IMR-90 (cell line): ENCODE measurements at regions not wholly inside any gene's neighbourhood (a gene's known extent, or its start where the extent isn't known, plus 50 kb on each side); places are given as distances from the start of the nearest gene placed in this dataset.

Experiments
- ATAC-seq: fragments of 200-7000 bp; cut with Tn5 transposase; 2 replicates; pipeline ENCODE4 v1.9.1; 2020; ENCODE audit warnings: low read depth, mild to moderate bottlenecking, moderate library complexity
- BruUV-seq: library from RNA; stranded (reverse); fragments of 400-500 nt; replicated peaks from 2 replicates; lab custom pipeline; 2021; lab: Mats Ljungman, UMichigan
- CTCF ChIA-PET: fragments of 300-600 bp; formaldehyde crosslinking; extraction: SDS; loops from one replicate; lab custom pipeline; 2021; ENCODE audit warnings: antibody characterized with exemption; lab: Yijun Ruan, JAX
- POLR2A ChIA-PET: fragments of 300-600 bp; sonication (Branson Sonifier 250); formaldehyde crosslinking; loops from one replicate; lab custom pipeline; 2022; ENCODE audit warnings: antibody characterized with exemption; ENCODE audit not compliant: unreplicated experiment; lab: Charles Lee
- DNase-seq: peaks from one replicate; pipeline ENCODE4 v3.0.0; 2013
- H2AFZ ChIP-seq: replicated peaks from 2 replicates; pipeline ENCODE3; 2013; ENCODE audit warnings: low read length, mild to moderate bottlenecking; ENCODE audit not compliant: poor library complexity
- H2AK5ac ChIP-seq: 2 replicates; pipeline ENCODE4 v1.6.1; 2013; ENCODE audit warnings: low read depth, low read length, inconsistent platforms
- H2AK9ac ChIP-seq: replicated peaks from 2 replicates; pipeline ENCODE3; 2013; ENCODE audit warnings: mild to moderate bottlenecking, low read depth, low read length, moderate library complexity; ENCODE audit not compliant: poor library complexity
- H2BK120ac ChIP-seq: 2 replicates; pipeline ENCODE4 v1.6.1; 2013; ENCODE audit warnings: low read depth, low read length, inconsistent platforms
- H2BK15ac ChIP-seq: 3 replicates; pipeline ENCODE4 v1.6.1; 2013; ENCODE audit warnings: low read depth, low read length, inconsistent platforms
- H2BK20ac ChIP-seq: 2 replicates; pipeline ENCODE4 v1.6.1; 2013; ENCODE audit warnings: low read depth, mild to moderate bottlenecking, inconsistent platforms, low read length, moderate library complexity
- H2BK5ac ChIP-seq: 2 replicates; pipeline ENCODE4 v1.6.1; 2013; ENCODE audit warnings: mild to moderate bottlenecking, low read depth, low read length, inconsistent platforms; ENCODE audit not compliant: poor library complexity, severe bottlenecking
- H3K14ac ChIP-seq: replicated peaks from 2 replicates; pipeline ENCODE4 v1.6.1; 2013; ENCODE audit warnings: low read depth, low read length, inconsistent platforms
- H3K18ac ChIP-seq: 2 replicates; pipeline ENCODE4 v1.6.1; 2013; ENCODE audit warnings: low read depth, low read length, control low read depth
- H3K23ac ChIP-seq: 2 replicates; pipeline ENCODE4 v1.6.1; 2013; ENCODE audit warnings: low read depth, low read length, inconsistent platforms
- H3K27ac ChIP-seq: 2 replicates; pipeline ENCODE4 v1.5.1; 2013; ENCODE audit warnings: mild to moderate bottlenecking, control low read depth, low read length; ENCODE audit not compliant: insufficient read depth
- H3K27me3 ChIP-seq: 2 replicates; pipeline ENCODE4 v1.6.1; 2013; ENCODE audit warnings: low read length; ENCODE audit not compliant: control insufficient read depth, insufficient read depth
- H3K36me3 ChIP-seq: 2 replicates; pipeline ENCODE4 v1.6.1; 2013; ENCODE audit warnings: low read length, mixed read lengths; ENCODE audit not compliant: control insufficient read depth, insufficient read depth
- H3K4ac ChIP-seq: 2 replicates; pipeline ENCODE4 v1.6.1; 2013; ENCODE audit warnings: low read depth, low read length, inconsistent platforms
- H3K4me1 ChIP-seq: 2 replicates; pipeline ENCODE4 v1.6.1; 2013; ENCODE audit warnings: low read length, mixed read lengths; ENCODE audit not compliant: control insufficient read depth, insufficient read depth
- H3K4me2 ChIP-seq: 2 replicates; pipeline ENCODE4 v1.6.1; 2013; ENCODE audit warnings: low read depth, mild to moderate bottlenecking, control low read depth, low read length, moderate library complexity
- H3K4me3 ChIP-seq: 2 replicates; pipeline ENCODE4 v1.5.1; 2013; ENCODE audit warnings: low read depth, mild to moderate bottlenecking, control low read depth, low read length, moderate library complexity; ENCODE audit not compliant: insufficient read depth
- H3K56ac ChIP-seq: 2 replicates; pipeline ENCODE4 v1.6.1; 2013; ENCODE audit warnings: low read length, inconsistent platforms; ENCODE audit not compliant: insufficient read depth; ENCODE audit errors: extremely low read depth
- H3K79me1 ChIP-seq, 2 experiments: 2 replicates each; pipeline ENCODE4 v1.6.1; 2013; ENCODE audit warnings: low read length in 2 of 2, inconsistent platforms in 1 of 2, low read depth in 1 of 2
- H3K9ac ChIP-seq: 2 replicates; pipeline ENCODE4 v1.6.1; 2013; ENCODE audit warnings: low read depth, low read length, control low read depth
- H3K9me1 ChIP-seq: 2 replicates; pipeline ENCODE4 v1.6.1; 2013; ENCODE audit warnings: low read length, inconsistent platforms; ENCODE audit not compliant: insufficient read depth
- H3K9me3 ChIP-seq: 2 replicates; pipeline ENCODE4 v1.6.1; 2013; ENCODE audit warnings: low read length; ENCODE audit not compliant: control insufficient read depth, insufficient read depth
- H4K20me1 ChIP-seq: 2 replicates; pipeline ENCODE4 v1.6.1; 2013; ENCODE audit warnings: low read length, inconsistent platforms; ENCODE audit not compliant: insufficient read depth
- H4K5ac ChIP-seq: 2 replicates; pipeline ENCODE4 v1.6.1; 2013; ENCODE audit warnings: mild to moderate bottlenecking, low read depth, low read length, control low read depth
- H4K8ac ChIP-seq, 2 experiments: 2 replicates each; pipeline ENCODE4 v1.6.1; 2013; ENCODE audit warnings: low read depth in 2 of 2, low read length in 2 of 2, control low read depth in 1 of 2, inconsistent platforms in 1 of 2
- H4K91ac ChIP-seq: 2 replicates; pipeline ENCODE4 v1.6.1; 2013; ENCODE audit warnings: low read depth, low read length, inconsistent platforms; ENCODE audit not compliant: insufficient read depth
- BHLHE40 ChIP-seq: fragments of 150-350 bp; IDR thresholded peaks from 2 replicates; pipeline ENCODE4 v1.6.1; 2016; ENCODE audit warnings: mild to moderate bottlenecking, low read depth, low read length
- CEBPB ChIP-seq: IDR thresholded peaks from 2 replicates; pipeline ENCODE4 v1.6.1; 2012; ENCODE audit warnings: low read depth, low read length, improper control_type of control experiment
- CHD1 ChIP-seq: IDR thresholded peaks from 2 replicates; pipeline ENCODE4 v1.6.1; 2012; ENCODE audit warnings: low read depth, low read length, improper control_type of control experiment
- FOS ChIP-seq: fragments of 150-350 bp; IDR thresholded peaks from 2 replicates; pipeline ENCODE4 v1.6.1; 2016; ENCODE audit warnings: low read depth, low read length
- MAZ ChIP-seq: IDR thresholded peaks from 2 replicates; pipeline ENCODE4 v1.6.1; 2012; ENCODE audit warnings: low read depth, mild to moderate bottlenecking, low read length, improper control_type of control experiment, moderate library complexity, borderline replicate concordance
- MXI1 ChIP-seq: IDR thresholded peaks from 2 replicates; pipeline ENCODE4 v1.6.1; 2012; ENCODE audit warnings: low read depth, mild to moderate bottlenecking, low read length, moderate library complexity, borderline replicate concordance
- NFE2L2 ChIP-seq: fragments of 150-350 bp; IDR thresholded peaks from 2 replicates; pipeline ENCODE4 v1.6.1; 2016; ENCODE audit warnings: low read depth, mild to moderate bottlenecking, low read length
- POLR2A ChIP-seq: IDR thresholded peaks from 2 replicates; pipeline ENCODE4 v1.6.1; 2012; ENCODE audit warnings: mild to moderate bottlenecking, low read depth, low read length
- RFX5 ChIP-seq: IDR thresholded peaks from 2 replicates; pipeline ENCODE4 v1.8.0; 2012; ENCODE audit warnings: low read depth, mild to moderate bottlenecking, low read length, moderate library complexity
- SMC3 ChIP-seq: fragments of 150-350 bp; IDR thresholded peaks from 2 replicates; pipeline ENCODE4 v1.6.1; 2016; ENCODE audit warnings: low read depth, mild to moderate bottlenecking, antibody characterized with exemption, low read length, moderate library complexity
- WGBS, 2 experiments: methylation state at CpG; one replicate each; pipeline versions ENCODE4 v1.1.5 to v1.1.7; 2013; ENCODE audit warnings: missing lambda C conversion rate in 2 of 2; ENCODE audit not compliant: insufficient read length in 1 of 2; ENCODE audit errors: extremely low coverage in 2 of 2; 5-methylcytosine and 5-hydroxymethylcytosine counted together
- dilution Hi-C: fragments of 300-500 bp; cut with HindIII; formaldehyde crosslinking; loops from one replicate; pipeline ENCODE4 v1.14.3; 2018; ENCODE audit warnings: low sequenced_read_pairs; ENCODE audit not compliant: unreplicated experiment
- in situ Hi-C: fragments of 300-500 bp; cut with MboI; formaldehyde crosslinking; loops from 3 replicates; pipeline ENCODE4 v1.14.3; 2019; ENCODE audit warnings: low sequenced_read_pairs, inconsistent platforms, mixed read lengths
- intact Hi-C: fragments of 100-400 bp; cut with micrococcal nuclease; formaldehyde crosslinking; loops from 2 replicates; pipeline ENCODE4 v1.10.0; 2022
- TF ChIP-seq, protein P1 (sequence below): fragments of 150-350 bp; IDR thresholded peaks from 2 replicates; pipeline ENCODE4 v1.6.1; 2017; ENCODE audit warnings: mild to moderate bottlenecking, antibody characterized with exemption, low read length, low read depth

- Histone ChIP-seq H4K8ac (no peak overlapping the region), H3K9me3 (peaks cover 14% of the 10 kb centered on the region), H2AK5ac (no peak overlapping the region), H4K20me1 (no peaks in the 10 kb centered on the region), H3K4me3 (no peak overlapping the region), H3K9me1 (no peaks in the 10 kb centered on the region), H3K14ac (no peak overlapping the region), H3K79me1 (no peaks in the 10 kb centered on the region), H2BK120ac (no peak overlapping the region), H4K5ac (no peak overlapping the region), H3K27me3 (no peaks in the 10 kb centered on the region), H2AFZ (no peak overlapping the region), H3K4me2 (no peak overlapping the region), H4K91ac (no peak overlapping the region), H3K27ac (no peak overlapping the region), H3K36me3 (no peaks in the 10 kb centered on the region), H2BK15ac (no peak overlapping the region), H2BK5ac (no peak overlapping the region), H2BK20ac (no peak overlapping the region), H3K56ac (no peak overlapping the region), H3K4ac (no peak overlapping the region), H3K9ac (no peak overlapping the region), H3K23ac (no peak overlapping the region), H3K4me1 (no peaks in the 10 kb centered on the region), H2AK9ac (no peak overlapping the region), H3K18ac (no peak overlapping the region)
- DNase-seq (no peak), ATAC-seq (no peak)
- CTCF ChIA-PET, result no interaction called here
- dilution Hi-C loops (no loop called here), in situ Hi-C loops (no loop called here), intact Hi-C loops (no loop called here)
- POLR2A ChIA-PET, result no interaction called here
- TF ChIP-seq RFX5, result no peak
- no peak for TF ChIP-seq POLR2A
- no peak for TF ChIP-seq MAZ
- TF ChIP-seq, protein P1, sequence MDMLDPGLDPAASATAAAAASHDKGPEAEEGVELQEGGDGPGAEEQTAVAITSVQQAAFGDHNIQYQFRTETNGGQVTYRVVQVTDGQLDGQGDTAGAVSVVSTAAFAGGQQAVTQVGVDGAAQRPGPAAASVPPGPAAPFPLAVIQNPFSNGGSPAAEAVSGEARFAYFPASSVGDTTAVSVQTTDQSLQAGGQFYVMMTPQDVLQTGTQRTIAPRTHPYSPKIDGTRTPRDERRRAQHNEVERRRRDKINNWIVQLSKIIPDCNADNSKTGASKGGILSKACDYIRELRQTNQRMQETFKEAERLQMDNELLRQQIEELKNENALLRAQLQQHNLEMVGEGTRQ, result no peak
- no peak for TF ChIP-seq NFE2L2
- TF ChIP-seq MXI1, result no peak
- TF ChIP-seq CEBPB, result no peak
- TF ChIP-seq SMC3, result no peak
- no peak for TF ChIP-seq BHLHE40
- TF ChIP-seq CHD1, result no peak
- TF ChIP-seq FOS, result no peak
- BruUV-seq, result no TSS peak
- WGBS, 2 experiments, result 0% methylated on average over 1 of the region's 3 CpGs; no CpG with 5 or more reads in 1 of the 2 experiments
These were observed 507.8 kb upstream of the ZNF608 start for GRCh38 chr5:125254267-125254666.
